ENCODE measurements at regions not wholly inside any gene's neighbourhood (a gene's known extent, or its start where the extent isn't known, plus 50 kb on each side); places are given as distances from the start of the nearest gene placed in this dataset.

GRCh38 chr14:36465178-36465577, 54.9 kb downstream of the NKX2-1 start:
- BruUV-seq (replicated peaks): no TSS peak
- no peaks in the 10 kb centered on the region for H3K9me3 ChIP-seq (ENCODE audit: low read length)
- TF ChIP-seq EZH2phosphoT487 (IDR thresholded peaks at IDR 0.05; ENCODE audit: borderline replicate concordance, low read depth, low read length): no peak
- no peak for TF ChIP-seq CTCF (conservative IDR thresholded peaks at IDR 0.05; ENCODE audit: low read length)

GRCh38 chr14:36462890-36463289, 57.1 kb downstream of the NKX2-1 start:
- no peak for DNase-seq (ENCODE audit: low spot score)
- TF ChIP-seq CTCF (conservative IDR thresholded peaks at IDR 0.05; ENCODE audit: low read length): no peak
- POLR2A ChIA-PET: no interaction called here
- Histone ChIP-seq H3K9me2 (ENCODE audit: insufficient read depth, low read length) (no peaks in the 10 kb centered on the region), H3K4me3 (ENCODE audit: low read depth, low read length, poor library complexity, severe bottlenecking) (no peak overlapping the region), H3K4me2 (ENCODE audit: low read length) (no peak overlapping the region), H3K79me2 (ENCODE audit: insufficient read depth, low read depth, low read length) (no peaks in the 10 kb centered on the region), H2AFZ (ENCODE audit: low read length) (no peak overlapping the region), H3K36me3 (ENCODE audit: insufficient read depth, low read length) (no peaks in the 10 kb centered on the region), H3K4me1 (ENCODE audit: insufficient read depth, low read length, poor library complexity, severe bottlenecking) (no peaks in the 10 kb centered on the region), H3K27ac (ENCODE audit: low read depth, low read length, poor library complexity, severe bottlenecking) (no peak overlapping the region), H3K9me3 (ENCODE audit: low read length) (no peaks in the 10 kb centered on the region), H4K20me1 (ENCODE audit: insufficient read depth, low read length) (no peaks in the 10 kb centered on the region)
- CTCF ChIA-PET (ENCODE audit: unreplicated experiment): no interaction called here
- intact Hi-C loops (cut with micrococcal nuclease; ENCODE audit: unreplicated experiment): no loop called here
- BruUV-seq (replicated peaks): no TSS peak

More at GRCh38 chr14:36465178-36465577, 54.9 kb downstream of the NKX2-1 start:
- ChIA-PET POLR2A (no interaction called here), CTCF (ENCODE audit: unreplicated experiment) (no interaction called here)
- Histone ChIP-seq H2AFZ (ENCODE audit: low read length) (no peak overlapping the region), H3K4me2 (ENCODE audit: low read length) (no peak overlapping the region), H3K9me2 (ENCODE audit: insufficient read depth, low read length) (no peaks in the 10 kb centered on the region), H3K4me1 (ENCODE audit: insufficient read depth, low read length, poor library complexity, severe bottlenecking) (no peaks in the 10 kb centered on the region), H4K20me1 (ENCODE audit: insufficient read depth, low read length) (no peaks in the 10 kb centered on the region), H3K36me3 (ENCODE audit: insufficient read depth, low read length) (no peaks in the 10 kb centered on the region), H3K4me3 (ENCODE audit: low read depth, low read length, poor library complexity, severe bottlenecking) (no peak overlapping the region), H3K79me2 (ENCODE audit: insufficient read depth, low read depth, low read length) (no peaks in the 10 kb centered on the region), H3K27ac (ENCODE audit: low read depth, low read length, poor library complexity, severe bottlenecking) (no peak overlapping the region)
- intact Hi-C loops (cut with micrococcal nuclease; ENCODE audit: unreplicated experiment): no loop called here
- DNase-seq (ENCODE audit: low spot score): no peak

- CTCF ChIA-PET (ENCODE audit: unreplicated experiment): no interaction called here
- POLR2A ChIA-PET: no interaction called here
- Histone ChIP-seq H3K9me2 (ENCODE audit: insufficient read depth, low read length) (no peaks in the 10 kb centered on the region), H3K79me2 (ENCODE audit: insufficient read depth, low read depth, low read length) (no peaks in the 10 kb centered on the region), H3K27ac (ENCODE audit: low read depth, low read length, poor library complexity, severe bottlenecking) (no peak overlapping the region), H3K9me3 (ENCODE audit: low read length) (no peaks in the 10 kb centered on the region), H3K4me3 (ENCODE audit: low read depth, low read length, poor library complexity, severe bottlenecking) (no peak overlapping the region), H2AFZ (ENCODE audit: low read length) (no peak overlapping the region), H4K20me1 (ENCODE audit: insufficient read depth, low read length) (no peaks in the 10 kb centered on the region), H3K4me2 (ENCODE audit: low read length) (no peak overlapping the region), H3K36me3 (ENCODE audit: insufficient read depth, low read length) (no peaks in the 10 kb centered on the region), H3K4me1 (ENCODE audit: insufficient read depth, low read length, poor library complexity, severe bottlenecking) (no peaks in the 10 kb centered on the region)
- no peak for DNase-seq (ENCODE audit: low spot score)
- no peak for TF ChIP-seq CTCF (conservative IDR thresholded peaks at IDR 0.05; ENCODE audit: low read length)
- no peak for TF ChIP-seq EZH2phosphoT487 (IDR thresholded peaks at IDR 0.05; ENCODE audit: borderline replicate concordance, low read depth, low read length)
- intact Hi-C loops (cut with micrococcal nuclease; ENCODE audit: unreplicated experiment): no loop called here
- BruUV-seq (replicated peaks): no TSS peak
Observed at GRCh38 chr14:36455241-36455627, 64.8 kb downstream of the NKX2-1 start.
